HL-60 (cell line): ENCODE measurements at regions not wholly inside any gene's neighbourhood (a gene's known extent, or its start where the extent isn't known, plus 50 kb on each side); places are given as distances from the start of the nearest gene placed in this dataset.

Experiments
- DNase-seq, 2 experiments: peaks; one replicate each; pipeline ENCODE4 v3.0.0-alpha.2; 2010 to 2020; ENCODE audit warnings: low read depth in 1 of 2, low spot score in 1 of 2
- H3K27ac ChIP-seq: fragments of 250-450 bp; sonication (Bioruptor Pico); replicated peaks from 2 replicates; pipeline ENCODE4 v1.5.1; 2020; ENCODE audit warnings: mild to moderate bottlenecking, moderate library complexity
- H3K27me3 ChIP-seq: fragments of 250-450 bp; sonication (Bioruptor Pico); 2 replicates; pipeline ENCODE4 v1.5.1; 2021; ENCODE audit warnings: mild to moderate bottlenecking, moderate library complexity; ENCODE audit not compliant: insufficient read depth, poor library complexity, severe bottlenecking
- H3K4me3 ChIP-seq: replicated peaks from 2 replicates; pipeline ENCODE4 v1.5.1; 2011; ENCODE audit warnings: mild to moderate bottlenecking, control low read depth, low read length; ENCODE audit not compliant: insufficient read depth
- CTCF ChIP-seq: IDR thresholded peaks from one replicate; pipeline ENCODE4 v1.5.1; 2011; ENCODE audit warnings: low read length, control low read depth, inconsistent platforms; ENCODE audit not compliant: insufficient read depth
- GABPA ChIP-seq: IDR thresholded peaks from 2 replicates; pipeline ENCODE4 v1.6.1; 2012; ENCODE audit warnings: low read depth
- POLR2AphosphoS5 ChIP-seq: IDR thresholded peaks from 2 replicates; pipeline ENCODE4 v1.6.1; 2012; ENCODE audit warnings: low read depth
- REST ChIP-seq: IDR thresholded peaks from 2 replicates; pipeline ENCODE4 v1.6.1; 2012; ENCODE audit warnings: low read depth; ENCODE audit not compliant: insufficient replicate concordance
- SPI1 ChIP-seq: IDR thresholded peaks from 2 replicates; pipeline ENCODE4 v1.6.1; 2012; ENCODE audit warnings: low read depth, mild to moderate bottlenecking, borderline replicate concordance

- Histone ChIP-seq H3K27me3 (no peaks in the 10 kb centered on the region), H3K27ac (no peak overlapping the region), H3K4me3 (no peak overlapping the region)
- no peak for DNase-seq
- no peak for TF ChIP-seq CTCF
These were observed 107.3 kb upstream of the PTPRG start for GRCh38 chr3:61454006-61454585.

- no peak overlapping the region for H3K4me3 ChIP-seq
- TF ChIP-seq SPI1, result no peak
- no peak for TF ChIP-seq POLR2AphosphoS5
- TF ChIP-seq REST, result no peak
- no peak for TF ChIP-seq CTCF
- no peak for TF ChIP-seq GABPA
- H3K27ac ChIP-seq, result no peak overlapping the region
- no peaks in the 10 kb centered on the region for H3K27me3 ChIP-seq
- no peak for DNase-seq
These were observed 106.6 kb upstream of the PTPRG start for GRCh38 chr3:61454801-61455200.

- H3K27ac ChIP-seq, result no peak overlapping the region
- no peaks in the 10 kb centered on the region for H3K27me3 ChIP-seq
- no peak for DNase-seq
- no peak for TF ChIP-seq GABPA
- no peak overlapping the region for H3K4me3 ChIP-seq
These were observed 100.7 kb upstream of the PTPRG start for GRCh38 chr3:61460636-61461035.

GRCh38 chr3:61463191-61463590 lies 98.2 kb upstream of the PTPRG start:
- H3K4me3 ChIP-seq, result no peak overlapping the region
- TF ChIP-seq GABPA (no peak), SPI1 (no peak), POLR2AphosphoS5 (no peak), CTCF (no peak), REST (no peak)
- H3K27me3 ChIP-seq, result no peaks in the 10 kb centered on the region
- H3K27ac ChIP-seq, result no peak overlapping the region
- no peak for DNase-seq
